Adipocyte (in vitro differentiated cells): ENCODE measurements at regions not wholly inside any gene's neighbourhood (a gene's known extent, or its start where the extent isn't known, plus 50 kb on each side); places are given as distances from the start of the nearest gene placed in this dataset.

Source experiments
- DNase-seq: peaks from one replicate; pipeline ENCODE4 v3.0.0-alpha.2; 2015; ENCODE audit warnings: low read depth
- H3K27me3 ChIP-seq: replicated peaks from 2 replicates; pipeline ENCODE4 v1.7.0; 2013; ENCODE audit warnings: mild to moderate bottlenecking, low read length, moderate library complexity; ENCODE audit not compliant: control insufficient read depth, insufficient read depth
- H3K36me3 ChIP-seq: 2 replicates; pipeline ENCODE4 v1.7.0; 2013; ENCODE audit warnings: low read length, mild to moderate bottlenecking, moderate library complexity; ENCODE audit not compliant: control insufficient read depth, insufficient read depth, severe bottlenecking
- H3K4me1 ChIP-seq: 2 replicates; pipeline ENCODE4 v1.7.0; 2013; ENCODE audit warnings: mild to moderate bottlenecking, low read length, moderate library complexity; ENCODE audit not compliant: control insufficient read depth, insufficient read depth
- H3K4me3 ChIP-seq: 2 replicates; pipeline ENCODE4 v1.7.0; 2013; ENCODE audit warnings: mild to moderate bottlenecking, low read length, moderate library complexity
- H3K9ac ChIP-seq: 2 replicates; pipeline ENCODE4 v1.7.0; 2013; ENCODE audit warnings: mild to moderate bottlenecking, low read length, moderate library complexity
- H3K9me3 ChIP-seq: 2 replicates; pipeline ENCODE4 v1.7.0; 2013; ENCODE audit warnings: mild to moderate bottlenecking, low read length, moderate library complexity; ENCODE audit not compliant: control insufficient read depth

- Histone ChIP-seq H3K27me3 (no peaks in the 10 kb centered on the region), H3K9ac (no peak overlapping the region), H3K4me1 (peaks cover 3% of the 10 kb centered on the region), H3K4me3 (no peak overlapping the region), H3K9me3 (peaks cover 3% of the 10 kb centered on the region), H3K36me3 (no peaks in the 10 kb centered on the region)
- peak; percentile 20 for DNase-seq
Measured at GRCh38 chr14:62409169-62409568, 636.1 kb downstream of the KCNH5 start.

DNA sequence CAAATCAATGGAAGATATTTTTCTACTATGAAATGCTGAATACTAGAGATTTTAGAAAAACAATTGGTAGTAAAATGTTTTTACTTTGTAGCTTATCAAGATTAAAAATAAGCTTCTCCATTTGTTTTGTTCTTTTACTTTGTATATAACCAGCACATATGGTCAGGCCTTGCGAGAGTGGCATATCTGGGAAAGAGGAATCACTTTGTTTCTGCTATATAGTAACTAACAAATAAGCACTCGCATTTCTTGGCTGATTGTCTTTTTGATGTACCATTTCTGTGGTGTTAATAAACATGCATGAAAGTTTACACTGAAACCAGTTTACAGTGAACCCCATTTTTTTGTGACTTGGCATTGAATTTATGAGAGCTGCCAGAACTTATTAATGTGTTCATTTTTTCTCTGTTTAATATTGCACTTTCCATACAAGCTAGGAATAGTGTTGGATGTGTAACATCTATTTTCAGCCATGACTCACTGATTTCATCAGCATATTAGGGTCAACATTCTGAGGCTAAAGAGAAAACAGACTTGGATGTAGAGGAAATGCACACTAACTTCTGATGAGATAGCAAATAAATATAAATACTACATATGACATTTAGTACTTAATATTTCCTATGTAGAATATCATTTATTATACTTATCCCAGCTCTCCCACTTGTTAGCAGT lies 635.5 kb downstream of the KCNH5 start:
- H3K9ac ChIP-seq, result no peak overlapping the region
- H3K9me3 ChIP-seq, result peaks cover 3% of the 10 kb centered on the region
- H3K4me3 ChIP-seq, result no peak overlapping the region
- H3K4me1 ChIP-seq, result peaks cover 3% of the 10 kb centered on the region
- no peaks in the 10 kb centered on the region for H3K36me3 ChIP-seq
- DNase-seq, result peak; percentile 88
- H3K27me3 ChIP-seq, result no peaks in the 10 kb centered on the region

DNA sequence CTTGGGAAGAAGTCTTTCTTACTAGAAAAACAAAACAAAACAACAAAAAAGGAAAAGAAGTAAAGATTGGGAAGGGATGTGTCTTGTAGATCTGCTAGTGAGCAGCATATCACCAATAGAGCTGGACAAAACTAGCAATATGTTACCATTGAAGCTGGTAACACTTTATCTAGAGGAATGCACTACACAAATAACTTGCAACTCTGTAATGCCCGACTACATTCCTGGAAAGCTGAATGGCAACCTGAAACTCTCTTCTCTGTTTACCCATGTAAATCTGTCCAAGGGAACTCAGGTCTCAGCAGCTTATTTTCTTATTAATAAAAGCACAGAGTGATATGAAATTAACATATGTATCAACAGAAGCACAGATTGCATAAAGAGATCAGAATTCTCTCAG lies 624.4 kb downstream of the KCNH5 start:
- Histone ChIP-seq H3K9ac (no peak overlapping the region), H3K9me3 (peaks cover 6% of the 10 kb centered on the region), H3K4me1 (no peaks in the 10 kb centered on the region), H3K4me3 (no peak overlapping the region), H3K36me3 (no peaks in the 10 kb centered on the region), H3K27me3 (no peaks in the 10 kb centered on the region)
- DNase-seq, result peak; percentile 25

DNA sequence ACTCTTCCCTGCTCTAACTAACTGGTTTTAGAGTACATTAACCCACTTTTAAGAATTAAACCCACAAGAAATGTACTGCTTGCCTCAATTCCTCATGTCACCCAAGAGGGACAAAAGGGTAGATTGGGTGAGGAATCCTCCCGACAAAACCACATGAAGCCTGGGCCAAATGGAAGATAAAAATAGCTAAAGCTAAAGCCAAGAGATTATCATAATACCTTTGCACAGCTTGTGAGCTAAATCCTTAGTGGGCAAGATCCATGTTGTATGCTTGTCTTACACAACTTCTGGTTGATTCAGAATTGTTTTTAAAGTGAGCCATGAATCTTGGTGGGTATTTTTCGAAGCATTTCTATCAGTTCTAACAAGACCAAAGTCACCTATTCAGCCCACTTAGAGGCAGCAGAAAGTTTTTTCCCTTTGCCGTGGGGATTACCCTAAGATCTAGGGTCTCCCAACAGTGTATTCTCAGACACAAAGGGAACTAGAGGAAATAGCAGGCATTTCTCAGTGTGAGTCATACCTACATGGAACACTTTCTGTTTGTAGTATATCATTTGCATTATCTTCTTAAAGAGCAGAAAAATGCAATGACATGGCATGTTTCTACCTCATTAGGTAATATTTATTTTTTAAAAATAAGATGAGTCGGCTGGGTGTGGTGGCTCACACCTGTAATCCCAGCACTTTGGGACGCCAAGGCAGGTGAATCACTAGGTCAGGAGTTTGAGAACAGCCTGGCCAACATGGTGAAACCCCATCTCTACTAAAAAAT lies 616.6 kb downstream of the KCNH5 start:
- Histone ChIP-seq H3K27me3 (no peaks in the 10 kb centered on the region), H3K9me3 (peaks cover 48% of the 10 kb centered on the region), H3K36me3 (no peaks in the 10 kb centered on the region), H3K9ac (no peak overlapping the region), H3K4me3 (no peak overlapping the region), H3K4me1 (no peaks in the 10 kb centered on the region)
- DNase-seq, result peak; percentile 27

DNA sequence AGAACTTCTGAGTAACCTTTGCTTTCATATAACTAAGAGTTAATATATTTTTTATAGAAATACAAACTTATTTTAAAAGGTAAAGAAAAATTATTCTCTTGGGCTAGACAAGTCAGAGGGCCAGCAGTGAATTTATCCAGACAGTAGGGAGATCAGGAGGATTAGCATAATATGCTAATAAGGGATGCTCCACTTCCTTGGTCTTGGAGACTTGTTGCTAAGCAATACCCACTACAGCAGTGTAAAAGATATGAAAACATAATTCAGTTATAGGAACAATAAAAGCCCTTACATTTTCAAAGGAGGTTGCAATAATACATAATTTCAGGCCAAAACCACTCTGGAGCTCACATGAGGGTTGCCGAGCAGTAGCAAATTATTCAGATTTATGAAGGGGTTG lies 615.6 kb downstream of the KCNH5 start:
- Histone ChIP-seq H3K4me3 (no peak overlapping the region), H3K4me1 (no peaks in the 10 kb centered on the region), H3K9ac (no peak overlapping the region), H3K36me3 (no peaks in the 10 kb centered on the region), H3K27me3 (no peaks in the 10 kb centered on the region), H3K9me3 (peaks cover 50% of the 10 kb centered on the region)
- no peak for DNase-seq

GRCh38 chr14:62431496-62431895 lies 613.8 kb downstream of the KCNH5 start:
- H3K4me1 ChIP-seq, result no peaks in the 10 kb centered on the region
- H3K27me3 ChIP-seq, result no peaks in the 10 kb centered on the region
- H3K4me3 ChIP-seq, result no peak overlapping the region
- H3K9me3 ChIP-seq, result peaks cover 54% of the 10 kb centered on the region
- no peak for DNase-seq
- H3K9ac ChIP-seq, result no peak overlapping the region
- no peaks in the 10 kb centered on the region for H3K36me3 ChIP-seq

DNA sequence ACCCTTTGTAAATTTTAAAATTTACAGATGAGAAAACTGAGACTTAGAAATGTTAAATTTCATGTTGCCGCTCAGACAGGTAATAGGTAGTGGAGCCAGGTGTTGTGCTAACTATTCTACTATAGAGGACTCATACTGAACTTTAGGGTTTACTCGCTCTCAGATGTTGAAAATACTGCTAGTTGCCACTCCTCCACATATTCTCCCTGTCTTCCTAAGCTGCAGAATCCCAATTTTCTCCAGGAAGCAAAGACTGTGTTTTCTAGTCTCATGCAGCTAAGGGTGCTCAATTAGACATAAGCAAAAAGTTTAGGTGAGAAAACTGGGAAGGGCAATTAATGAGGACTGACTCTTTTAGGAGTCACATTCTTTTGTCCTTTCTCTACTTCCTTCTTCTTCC lies 612.3 kb downstream of the KCNH5 start:
- Histone ChIP-seq H3K9ac (no peak overlapping the region), H3K9me3 (peaks cover 56% of the 10 kb centered on the region), H3K4me1 (no peaks in the 10 kb centered on the region), H3K27me3 (no peaks in the 10 kb centered on the region), H3K36me3 (no peaks in the 10 kb centered on the region), H3K4me3 (no peak overlapping the region)
- no peak for DNase-seq

DNA sequence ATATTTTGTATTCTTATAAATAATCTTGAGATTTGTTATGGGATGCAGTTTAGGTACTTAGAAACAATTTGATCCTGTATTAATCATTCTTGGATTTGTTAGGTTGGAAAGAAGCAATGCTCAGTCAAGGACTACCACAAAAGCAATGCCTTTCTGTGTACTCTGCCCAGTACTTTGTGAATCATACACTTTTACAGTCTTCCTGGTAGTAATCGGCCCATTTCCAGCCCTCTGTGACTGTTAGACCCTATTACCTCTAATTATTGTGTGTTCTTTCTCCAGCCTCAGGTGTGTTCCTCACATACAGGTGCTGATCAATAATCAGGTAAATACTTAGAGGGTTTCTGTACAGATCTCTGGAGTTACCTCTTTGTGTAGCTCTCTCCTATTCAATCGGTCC lies 609.0 kb downstream of the KCNH5 start:
- Histone ChIP-seq H3K4me1 (no peaks in the 10 kb centered on the region), H3K27me3 (no peaks in the 10 kb centered on the region), H3K9ac (no peak overlapping the region), H3K4me3 (no peak overlapping the region), H3K36me3 (no peaks in the 10 kb centered on the region), H3K9me3 (peaks cover 70% of the 10 kb centered on the region)
- no peak for DNase-seq

GRCh38 chr14:62439210-62439609 lies 606.0 kb downstream of the KCNH5 start:
- Histone ChIP-seq H3K4me3 (no peak overlapping the region), H3K36me3 (no peaks in the 10 kb centered on the region), H3K27me3 (no peaks in the 10 kb centered on the region), H3K4me1 (no peaks in the 10 kb centered on the region), H3K9me3 (peaks cover 47% of the 10 kb centered on the region), H3K9ac (no peak overlapping the region)
- no peak for DNase-seq

- H3K9me3 ChIP-seq, result peaks cover 20% of the 10 kb centered on the region
- no peaks in the 10 kb centered on the region for H3K4me1 ChIP-seq
- H3K27me3 ChIP-seq, result no peaks in the 10 kb centered on the region
- peak; percentile 39 for DNase-seq
- no peak overlapping the region for H3K9ac ChIP-seq
- H3K4me3 ChIP-seq, result no peak overlapping the region
- H3K36me3 ChIP-seq, result no peaks in the 10 kb centered on the region
Measured at GRCh38 chr14:62443796-62444195, 601.5 kb downstream of the KCNH5 start.

- no peak overlapping the region for H3K9ac ChIP-seq
- no peaks in the 10 kb centered on the region for H3K36me3 ChIP-seq
- H3K27me3 ChIP-seq, result no peaks in the 10 kb centered on the region
- H3K4me1 ChIP-seq, result no peaks in the 10 kb centered on the region
- H3K4me3 ChIP-seq, result no peak overlapping the region
- H3K9me3 ChIP-seq, result peaks cover 6% of the 10 kb centered on the region
- no peak for DNase-seq
Measured at GRCh38 chr14:62445570-62445969, 599.7 kb downstream of the KCNH5 start.
